ENCODE measurements at regions not wholly inside any gene's neighbourhood (a gene's known extent, or its start where the extent isn't known, plus 50 kb on each side); places are given as distances from the start of the nearest gene placed in this dataset.

GRCh38 chr15:97168704-97169475, 791.6 kb upstream of the ARRDC4 start:
- DNase-seq (ENCODE audit: low read depth in 2 of 2), result no peak

GRCh38 chr15:97171556-97171955, 788.9 kb upstream of the ARRDC4 start:
- no peak for DNase-seq (ENCODE audit: low read depth in 2 of 2)

- no peak for DNase-seq (ENCODE audit: low read depth in 2 of 2)
These were observed 785.5 kb upstream of the ARRDC4 start for GRCh38 chr15:97174886-97175540.

GRCh38 chr15:97177151-97177577, 783.3 kb upstream of the ARRDC4 start:
- no peak for DNase-seq (ENCODE audit: low read depth in 2 of 2)

GRCh38 chr15:97182581-97182980, 777.9 kb upstream of the ARRDC4 start:
- no peak for DNase-seq (ENCODE audit: low read depth in 2 of 2)

- no peak for DNase-seq (ENCODE audit: low read depth in 2 of 2)
These were observed 771.2 kb upstream of the ARRDC4 start for GRCh38 chr15:97189162-97189780.

- DNase-seq (ENCODE audit: low read depth in 2 of 2), result no peak
These were observed 765.8 kb upstream of the ARRDC4 start for GRCh38 chr15:97194750-97195149.

- DNase-seq (ENCODE audit: low read depth in 2 of 2), result no peak
These were observed 764.2 kb upstream of the ARRDC4 start for GRCh38 chr15:97196048-97197014.

GRCh38 chr15:97199393-97200051, 761.0 kb upstream of the ARRDC4 start:
- DNase-seq (ENCODE audit: low read depth in 2 of 2), result no peak

- no peak for DNase-seq (ENCODE audit: low read depth in 2 of 2)
These were observed 760.3 kb upstream of the ARRDC4 start for GRCh38 chr15:97200161-97200560.

- DNase-seq (ENCODE audit: low read depth in 2 of 2), result no peak
These were observed 750.2 kb upstream of the ARRDC4 start for GRCh38 chr15:97210277-97210676.

GRCh38 chr15:97215629-97216028, 744.9 kb upstream of the ARRDC4 start:
- DNase-seq (ENCODE audit: low read depth in 2 of 2), result no peak

- no peak for DNase-seq (ENCODE audit: low read depth in 2 of 2)
These were observed 736.3 kb upstream of the ARRDC4 start for GRCh38 chr15:97224191-97224641.

- peak in 1 of 2 donors; percentile 16 for DNase-seq (ENCODE audit: low read depth in 2 of 2)
These were observed 725.5 kb upstream of the ARRDC4 start for GRCh38 chr15:97234851-97235610.

- no peak for DNase-seq (ENCODE audit: low read depth in 2 of 2)
These were observed 724.9 kb upstream of the ARRDC4 start for GRCh38 chr15:97235611-97235985.

- no peak for DNase-seq (ENCODE audit: low read depth in 2 of 2)
These were observed 724.4 kb upstream of the ARRDC4 start for GRCh38 chr15:97236140-97236539.

GRCh38 chr15:97237160-97237559, 723.3 kb upstream of the ARRDC4 start:
- no peak for DNase-seq (ENCODE audit: low read depth in 2 of 2)

- no peak for DNase-seq (ENCODE audit: low read depth in 2 of 2)
These were observed 712.1 kb upstream of the ARRDC4 start for GRCh38 chr15:97248376-97248775.

- DNase-seq (ENCODE audit: low read depth in 2 of 2), result no peak
These were observed 700.6 kb upstream of the ARRDC4 start for GRCh38 chr15:97259943-97260342.

GRCh38 chr15:97301166-97301565, 659.3 kb upstream of the ARRDC4 start:
- DNase-seq (ENCODE audit: low read depth in 2 of 2), result no peak
